ENCODE measurements at regions not wholly inside any gene's neighbourhood (a gene's known extent, or its start where the extent isn't known, plus 50 kb on each side); places are given as distances from the start of the nearest gene placed in this dataset.

DNA sequence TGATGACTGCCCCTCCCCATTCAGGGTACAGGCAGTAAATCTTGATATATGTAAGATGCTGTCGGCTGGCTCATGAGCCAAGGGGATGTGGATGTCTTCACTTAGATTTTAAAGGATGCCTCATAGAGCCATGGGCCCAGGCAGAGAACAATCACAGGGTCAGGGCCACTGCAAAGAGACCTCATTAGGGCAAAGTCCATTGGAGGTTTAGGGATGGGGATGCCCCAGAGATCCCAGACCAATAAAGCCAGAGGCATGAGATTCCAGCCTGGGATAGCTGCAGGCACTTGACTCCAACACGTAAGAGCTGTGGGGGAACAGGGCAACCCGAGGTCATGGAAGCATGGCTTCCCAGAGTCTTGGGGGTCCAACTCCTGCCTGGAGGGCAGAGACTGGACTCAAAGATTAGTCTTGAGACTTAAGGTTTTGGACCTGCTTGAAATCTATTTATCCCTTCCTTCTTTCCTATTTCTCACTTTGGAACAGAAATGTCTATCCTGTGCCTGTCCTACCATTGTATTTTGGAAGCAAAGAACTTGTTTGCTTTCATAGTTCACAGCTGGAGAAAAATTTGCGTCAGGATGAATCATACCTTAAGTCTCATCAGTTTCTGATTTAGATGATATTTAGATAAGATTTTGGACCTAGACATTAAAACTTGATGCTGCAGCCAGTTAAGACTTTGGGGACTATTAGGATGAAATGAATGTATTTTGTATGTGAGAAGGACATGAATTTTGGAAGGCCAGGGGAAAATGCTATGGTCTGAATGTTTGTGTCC, 101.3 kb upstream of the ADRA1B start:
- TF ChIP-seq SIN3A (IDR thresholded peaks at IDR 0.05; ENCODE audit: borderline replicate concordance, insufficient read depth, low read length), result no peak
- TF ChIP-seq POLR2AphosphoS5 (IDR thresholded peaks at IDR 0.05; ENCODE audit: low read depth, low read length), result no peak
- no peak for TF ChIP-seq TAF1 (IDR thresholded peaks at IDR 0.05; ENCODE audit: borderline replicate concordance, insufficient read depth, low read length)
- TF ChIP-seq, protein P1, sequence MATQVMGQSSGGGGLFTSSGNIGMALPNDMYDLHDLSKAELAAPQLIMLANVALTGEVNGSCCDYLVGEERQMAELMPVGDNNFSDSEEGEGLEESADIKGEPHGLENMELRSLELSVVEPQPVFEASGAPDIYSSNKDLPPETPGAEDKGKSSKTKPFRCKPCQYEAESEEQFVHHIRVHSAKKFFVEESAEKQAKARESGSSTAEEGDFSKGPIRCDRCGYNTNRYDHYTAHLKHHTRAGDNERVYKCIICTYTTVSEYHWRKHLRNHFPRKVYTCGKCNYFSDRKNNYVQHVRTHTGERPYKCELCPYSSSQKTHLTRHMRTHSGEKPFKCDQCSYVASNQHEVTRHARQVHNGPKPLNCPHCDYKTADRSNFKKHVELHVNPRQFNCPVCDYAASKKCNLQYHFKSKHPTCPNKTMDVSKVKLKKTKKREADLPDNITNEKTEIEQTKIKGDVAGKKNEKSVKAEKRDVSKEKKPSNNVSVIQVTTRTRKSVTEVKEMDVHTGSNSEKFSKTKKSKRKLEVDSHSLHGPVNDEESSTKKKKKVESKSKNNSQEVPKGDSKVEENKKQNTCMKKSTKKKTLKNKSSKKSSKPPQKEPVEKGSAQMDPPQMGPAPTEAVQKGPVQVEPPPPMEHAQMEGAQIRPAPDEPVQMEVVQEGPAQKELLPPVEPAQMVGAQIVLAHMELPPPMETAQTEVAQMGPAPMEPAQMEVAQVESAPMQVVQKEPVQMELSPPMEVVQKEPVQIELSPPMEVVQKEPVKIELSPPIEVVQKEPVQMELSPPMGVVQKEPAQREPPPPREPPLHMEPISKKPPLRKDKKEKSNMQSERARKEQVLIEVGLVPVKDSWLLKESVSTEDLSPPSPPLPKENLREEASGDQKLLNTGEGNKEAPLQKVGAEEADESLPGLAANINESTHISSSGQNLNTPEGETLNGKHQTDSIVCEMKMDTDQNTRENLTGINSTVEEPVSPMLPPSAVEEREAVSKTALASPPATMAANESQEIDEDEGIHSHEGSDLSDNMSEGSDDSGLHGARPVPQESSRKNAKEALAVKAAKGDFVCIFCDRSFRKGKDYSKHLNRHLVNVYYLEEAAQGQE (IDR thresholded peaks at IDR 0.05; ENCODE audit: insufficient read depth in 1 of 2, low read depth in 2 of 2, low read length in 2 of 2), result no peak
- no peak for TF ChIP-seq FOXP2 (optimal IDR thresholded peaks at IDR 0.05; ENCODE audit: borderline replicate concordance, extremely low read depth, extremely low read length, insufficient read depth)
